Endothelial cell of umbilical vein (primary cell): ENCODE measurements at regions not wholly inside any gene's neighbourhood (a gene's known extent, or its start where the extent isn't known, plus 50 kb on each side); places are given as distances from the start of the nearest gene placed in this dataset.

Source experiments
- BruUV-seq: library from RNA; stranded (reverse); fragments of 400-500 nt; replicated peaks from 2 replicates; lab custom pipeline; 2021; lab: Mats Ljungman, UMichigan
- CTCF ChIA-PET: fragments of 300-600, 350-600 bp; sonication (Branson Sonifier 250); formaldehyde crosslinking; loops from one replicate; lab custom pipeline; 2021; ENCODE audit warnings: antibody characterized with exemption, inconsistent platforms; lab: Charles Lee
- POLR2A ChIA-PET: fragments of 300-600, 350-600 bp; sonication (Branson Sonifier 250); formaldehyde crosslinking; loops from one replicate; lab custom pipeline; 2021; ENCODE audit warnings: antibody characterized with exemption, inconsistent platforms; lab: Charles Lee
- DNase-seq: peaks from one replicate; pipeline ENCODE4 v3.0.0-alpha.2; 2011; ENCODE audit warnings: low read depth, low spot score
- FAIRE-seq: peaks from 2 replicates; lab custom pipeline; 2011; peaks lifted over from hg19 to GRCh38; lab: Jason Lieb, UNC
- H2AFZ ChIP-seq: 2 replicates; pipeline ENCODE4 v1.6.0; 2012; ENCODE audit warnings: low read depth, low read length, control low read depth, inconsistent platforms
- H3K27ac ChIP-seq: 2 replicates; pipeline ENCODE4 v1.5.1; 2011; ENCODE audit warnings: low read depth, mild to moderate bottlenecking, control low read depth, low read length, moderate library complexity; ENCODE audit not compliant: insufficient read depth
- H3K27me3 ChIP-seq, 2 experiments: 2 replicates each; pipeline versions ENCODE4 v1.6.0 to v1.6.1; 2011; ENCODE audit warnings: low read length in 2 of 2, mixed read lengths in 1 of 2; ENCODE audit not compliant: control insufficient read depth in 2 of 2, insufficient read depth in 2 of 2
- H3K36me3 ChIP-seq, 2 experiments: 2 replicates in 1 of 2; 3 replicates in 1 of 2; pipeline ENCODE4 v1.5.1; 2011; ENCODE audit warnings: low read length in 2 of 2, mild to moderate bottlenecking in 1 of 2, moderate library complexity in 1 of 2; ENCODE audit not compliant: control insufficient read depth in 2 of 2, insufficient read depth in 2 of 2; ENCODE audit errors: extremely low read depth in 1 of 2
- H3K4me1 ChIP-seq: 3 replicates; pipeline ENCODE4 v1.5.1; 2011; ENCODE audit warnings: mild to moderate bottlenecking, low read length; ENCODE audit not compliant: control insufficient read depth, insufficient read depth; ENCODE audit errors: extremely low read depth
- H3K4me2 ChIP-seq: 2 replicates; pipeline ENCODE4 v1.6.1; 2011; ENCODE audit warnings: low read length, control low read depth, mixed read lengths; ENCODE audit not compliant: insufficient read depth
- H3K4me3 ChIP-seq, 3 experiments: fragments of 200-600 bp in 1 of 3; sonication (generic), shearing (Covaris generic) in 1 of 3; replicated peaks in 1 of 3; 2 replicates each; pipeline ENCODE4 v1.5.1; 2011 to 2016; ENCODE audit warnings: control low read depth in 3 of 3, low read length in 3 of 3, mild to moderate bottlenecking in 2 of 3, inconsistent platforms in 1 of 3, low read depth in 1 of 3, moderate library complexity in 1 of 3; ENCODE audit not compliant: insufficient read depth in 1 of 3
- H3K79me2 ChIP-seq: 2 replicates; pipeline ENCODE4 v1.6.0; 2012; ENCODE audit warnings: low read length, inconsistent platforms; ENCODE audit not compliant: control insufficient read depth, insufficient read depth
- H3K9ac ChIP-seq: replicated peaks from 2 replicates; pipeline ENCODE3; 2011; ENCODE audit warnings: low read length, control low read depth; ENCODE audit not compliant: insufficient read depth; ENCODE audit errors: extremely low read depth
- H3K9me1 ChIP-seq: replicated peaks from 3 replicates; pipeline ENCODE4 v1.6.0; 2011; ENCODE audit warnings: mild to moderate bottlenecking, low read length; ENCODE audit not compliant: control insufficient read depth, insufficient read depth; ENCODE audit errors: extremely low read depth
- H3K9me3 ChIP-seq: replicated peaks from 2 replicates; pipeline ENCODE4 v1.5.1; 2012; ENCODE audit warnings: low read length, inconsistent platforms; ENCODE audit not compliant: control insufficient read depth, insufficient read depth
- H4K20me1 ChIP-seq: replicated peaks from 2 replicates; pipeline ENCODE3; 2011; ENCODE audit warnings: mild to moderate bottlenecking, low read length; ENCODE audit not compliant: control insufficient read depth, insufficient read depth; ENCODE audit errors: extremely low read depth
- EZH2 ChIP-seq: IDR thresholded peaks from 2 replicates; pipeline ENCODE4 v1.6.1; 2012; ENCODE audit warnings: borderline replicate concordance, low read depth, mild to moderate bottlenecking, moderate library complexity, low read length, inconsistent platforms; ENCODE audit not compliant: severe bottlenecking
- GATA2 ChIP-seq: IDR thresholded peaks from 2 replicates; pipeline ENCODE4 v1.7.0; 2011; ENCODE audit warnings: low read depth, mild to moderate bottlenecking, moderate library complexity, mixed read lengths, low read length; ENCODE audit not compliant: insufficient read length, insufficient read depth
- JUN ChIP-seq: IDR thresholded peaks from 2 replicates; pipeline ENCODE4 v1.6.1; 2011; ENCODE audit warnings: borderline replicate concordance, low read depth; ENCODE audit not compliant: insufficient read length, insufficient read depth
- MYC ChIP-seq: IDR thresholded peaks from one replicate; pipeline ENCODE4 v1.6.1; 2011; ENCODE audit warnings: mild to moderate bottlenecking, low read depth, low read length
- POLR2A ChIP-seq: IDR thresholded peaks from 2 replicates; pipeline ENCODE4 v1.6.1; 2012; ENCODE audit warnings: low read depth, mild to moderate bottlenecking, control low read depth, low read length
- POLR2AphosphoS5 ChIP-seq: IDR thresholded peaks from 2 replicates; pipeline ENCODE4 v1.6.1; 2012; ENCODE audit warnings: low read depth, mild to moderate bottlenecking, control low read depth, low read length, moderate library complexity; ENCODE audit not compliant: insufficient read depth
- dilution Hi-C: fragments of 300-500 bp; cut with MboI; formaldehyde crosslinking; loops from one replicate; pipeline ENCODE4 v1.15.0; 2019; ENCODE audit warnings: low sequenced_read_pairs; ENCODE audit not compliant: extremely low pct_ligation_motif_present
- intact Hi-C: fragments of 100-400 bp; cut with micrococcal nuclease; formaldehyde crosslinking; loops from one replicate; pipeline ENCODE4 v1.10.0; 2022
- TF ChIP-seq, protein P1 (sequence below): IDR thresholded peaks from 2 replicates; pipeline ENCODE4 v1.6.1; 2011; ENCODE audit not compliant: insufficient read depth, insufficient read length
- TF ChIP-seq, protein P2 (sequence below), 2 donors: IDR thresholded peaks; 1 replicate in 1 of 2; 2 replicates in 1 of 2; pipeline ENCODE4 v1.5.1; 2011; ENCODE audit warnings: low read length in 2 of 2, mild to moderate bottlenecking in 2 of 2, moderate library complexity in 2 of 2, control low read depth in 1 of 2, inconsistent platforms in 1 of 2, low read depth in 1 of 2; ENCODE audit not compliant: insufficient read depth in 1 of 2; ENCODE audit errors: extremely low read depth in 1 of 2

DNA sequence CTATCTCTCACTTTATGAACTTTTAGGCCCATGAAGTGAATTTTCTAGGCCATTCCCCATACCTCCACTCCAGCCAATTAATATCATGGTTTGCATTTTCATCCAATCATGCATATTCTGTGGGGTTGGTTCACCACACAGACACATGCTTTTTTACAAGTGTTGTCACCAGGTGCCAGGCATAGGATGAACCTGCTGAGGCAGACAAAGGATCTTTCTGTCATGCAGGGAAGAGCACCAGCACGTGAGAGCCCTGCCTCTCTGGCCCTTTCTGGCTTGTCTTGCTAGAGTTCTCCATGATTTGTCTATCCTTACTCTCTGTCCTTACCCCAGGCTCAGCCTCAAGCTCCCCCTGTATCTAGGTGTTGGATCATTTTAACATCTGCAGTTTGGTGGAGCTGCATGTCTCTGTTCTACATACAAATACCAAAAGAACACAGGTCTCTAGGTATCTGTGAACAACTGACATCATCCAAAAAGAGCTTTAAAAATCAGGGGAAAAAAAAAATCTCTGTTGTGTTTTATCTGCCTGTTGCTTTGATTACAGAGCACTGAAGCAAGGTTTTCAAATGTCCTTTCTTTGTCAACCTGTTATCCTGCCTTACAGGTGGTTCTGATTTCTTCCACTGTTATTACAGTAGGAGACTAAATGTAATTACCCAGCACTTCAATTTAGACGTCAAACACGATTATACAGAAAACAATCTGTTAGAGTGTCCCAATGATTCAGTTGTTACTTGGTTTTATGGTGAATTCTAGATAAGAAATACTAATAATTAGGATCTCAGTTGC is 58.4 kb upstream of the GRAMD1B start:
- no peak overlapping the region for H3K27ac ChIP-seq
- peaks cover 0 to 3% of the 10 kb centered on the region in 2 experiments for H3K27me3 ChIP-seq
- H3K36me3 ChIP-seq, result no peaks in the 10 kb centered on the region
- POLR2A ChIA-PET, result no interaction called here
- no peaks in the 10 kb centered on the region for H3K79me2 ChIP-seq
- FAIRE-seq (no peak), DNase-seq (no peak)
- TF ChIP-seq, protein P1, sequence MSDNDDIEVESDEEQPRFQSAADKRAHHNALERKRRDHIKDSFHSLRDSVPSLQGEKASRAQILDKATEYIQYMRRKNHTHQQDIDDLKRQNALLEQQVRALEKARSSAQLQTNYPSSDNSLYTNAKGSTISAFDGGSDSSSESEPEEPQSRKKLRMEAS, result no peak
- TF ChIP-seq JUN (no peak), GATA2 (no peak), POLR2AphosphoS5 (no peak), POLR2A (no peak), EZH2 (no peak), MYC (no peak)
- TF ChIP-seq, protein P2, sequence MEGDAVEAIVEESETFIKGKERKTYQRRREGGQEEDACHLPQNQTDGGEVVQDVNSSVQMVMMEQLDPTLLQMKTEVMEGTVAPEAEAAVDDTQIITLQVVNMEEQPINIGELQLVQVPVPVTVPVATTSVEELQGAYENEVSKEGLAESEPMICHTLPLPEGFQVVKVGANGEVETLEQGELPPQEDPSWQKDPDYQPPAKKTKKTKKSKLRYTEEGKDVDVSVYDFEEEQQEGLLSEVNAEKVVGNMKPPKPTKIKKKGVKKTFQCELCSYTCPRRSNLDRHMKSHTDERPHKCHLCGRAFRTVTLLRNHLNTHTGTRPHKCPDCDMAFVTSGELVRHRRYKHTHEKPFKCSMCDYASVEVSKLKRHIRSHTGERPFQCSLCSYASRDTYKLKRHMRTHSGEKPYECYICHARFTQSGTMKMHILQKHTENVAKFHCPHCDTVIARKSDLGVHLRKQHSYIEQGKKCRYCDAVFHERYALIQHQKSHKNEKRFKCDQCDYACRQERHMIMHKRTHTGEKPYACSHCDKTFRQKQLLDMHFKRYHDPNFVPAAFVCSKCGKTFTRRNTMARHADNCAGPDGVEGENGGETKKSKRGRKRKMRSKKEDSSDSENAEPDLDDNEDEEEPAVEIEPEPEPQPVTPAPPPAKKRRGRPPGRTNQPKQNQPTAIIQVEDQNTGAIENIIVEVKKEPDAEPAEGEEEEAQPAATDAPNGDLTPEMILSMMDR (IDR thresholded peaks at IDR 0.05; ENCODE audit: extremely low read depth in 1 of 2, insufficient read depth in 1 of 2, low read depth in 1 of 2, low read length in 2 of 2), result no peak
- H3K4me3 ChIP-seq, result no peak overlapping the region
- no peak overlapping the region for H2AFZ ChIP-seq
- dilution Hi-C loops, result no loop called here
- BruUV-seq, result no TSS peak
- intact Hi-C loops, result no loop called here
- H3K9me1 ChIP-seq, result no peaks in the 10 kb centered on the region
- no peaks in the 10 kb centered on the region for H4K20me1 ChIP-seq
- H3K4me1 ChIP-seq, result no peaks in the 10 kb centered on the region
- no peaks in the 10 kb centered on the region for H3K9me3 ChIP-seq
- H3K9ac ChIP-seq, result no peak overlapping the region
- H3K4me2 ChIP-seq, result no peak overlapping the region
- CTCF ChIA-PET, result no interaction called here
